Lung (tissue), 11 donors: ENCODE measurements at regions not wholly inside any gene's neighbourhood (a gene's known extent, or its start where the extent isn't known, plus 50 kb on each side); places are given as distances from the start of the nearest gene placed in this dataset.

Source experiments
- ATAC-seq: fragments of 200-7000 bp; cut with Tn5 transposase; one replicate; pipeline ENCODE4 v1.9.1; 2020; ENCODE audit warnings: moderate number of reproducible peaks; ENCODE audit not compliant: insufficient read depth, low FRiP score
- DNase-seq, 3 donors: peaks; one replicate each; pipeline ENCODE4 v3.0.0-alpha.2; 2013 to 2017
- H3K27ac ChIP-seq, 2 donors: one replicate each; pipeline ENCODE4 v1.5.1; 2013; ENCODE audit warnings: mild to moderate bottlenecking in 2 of 2, moderate library complexity in 2 of 2, control low read depth in 1 of 2, inconsistent platforms in 1 of 2, low read depth in 1 of 2, low read length in 1 of 2
- H3K27me3 ChIP-seq, 3 donors: one replicate each; pipeline ENCODE4 v1.5.1; 2013; ENCODE audit warnings: low read length in 2 of 3; ENCODE audit not compliant: control insufficient read depth in 3 of 3, insufficient read depth in 3 of 3
- H3K36me3 ChIP-seq, 4 donors: one replicate each; pipeline ENCODE4 v1.5.1; 2013; ENCODE audit warnings: low read length in 4 of 4, mild to moderate bottlenecking in 1 of 4, moderate library complexity in 1 of 4; ENCODE audit not compliant: control insufficient read depth in 4 of 4, insufficient read depth in 4 of 4
- H3K4me1 ChIP-seq, 5 donors: one replicate each; pipeline ENCODE4 v1.5.1; 2013; ENCODE audit warnings: low read length in 5 of 5, mild to moderate bottlenecking in 2 of 5, moderate library complexity in 1 of 5; ENCODE audit not compliant: control insufficient read depth in 5 of 5, insufficient read depth in 5 of 5
- H3K4me3 ChIP-seq: one replicate; pipeline ENCODE4 v1.5.1; 2013; ENCODE audit warnings: mild to moderate bottlenecking, control low read depth, moderate library complexity
- H3K9ac ChIP-seq, 2 donors: one replicate each; pipeline ENCODE4 v1.5.1; 2013; ENCODE audit warnings: low read length in 2 of 2, control low read depth in 1 of 2; ENCODE audit not compliant: insufficient read depth in 1 of 2
- H3K9me3 ChIP-seq, 4 donors: one replicate each; pipeline ENCODE4 v1.5.1; 2013; ENCODE audit warnings: low read length in 3 of 4, mild to moderate bottlenecking in 1 of 4, moderate library complexity in 1 of 4; ENCODE audit not compliant: control insufficient read depth in 4 of 4, insufficient read depth in 3 of 4
- WGBS, 2 donors: extraction: QIAGEN DNeasy Blood & Tissue Kit; methylation state at CpG; one replicate each; pipeline ENCODE4 v1.1.7; 2013; 5-methylcytosine and 5-hydroxymethylcytosine counted together
- TF ChIP-seq, protein P1 (sequence below): IDR thresholded peaks from 2 replicates; pipeline ENCODE4 v1.5.1; 2012; ENCODE audit warnings: mild to moderate bottlenecking; ENCODE audit errors: control extremely low read depth, extremely low read depth
- donor health status: control.
- donor health status: control.
- donor health status: Bipolar disorder and iron deficiency.
- donor health status: healthy.
- donor health status: DM: yes; HTN: yes; CAD: no.

DNA sequence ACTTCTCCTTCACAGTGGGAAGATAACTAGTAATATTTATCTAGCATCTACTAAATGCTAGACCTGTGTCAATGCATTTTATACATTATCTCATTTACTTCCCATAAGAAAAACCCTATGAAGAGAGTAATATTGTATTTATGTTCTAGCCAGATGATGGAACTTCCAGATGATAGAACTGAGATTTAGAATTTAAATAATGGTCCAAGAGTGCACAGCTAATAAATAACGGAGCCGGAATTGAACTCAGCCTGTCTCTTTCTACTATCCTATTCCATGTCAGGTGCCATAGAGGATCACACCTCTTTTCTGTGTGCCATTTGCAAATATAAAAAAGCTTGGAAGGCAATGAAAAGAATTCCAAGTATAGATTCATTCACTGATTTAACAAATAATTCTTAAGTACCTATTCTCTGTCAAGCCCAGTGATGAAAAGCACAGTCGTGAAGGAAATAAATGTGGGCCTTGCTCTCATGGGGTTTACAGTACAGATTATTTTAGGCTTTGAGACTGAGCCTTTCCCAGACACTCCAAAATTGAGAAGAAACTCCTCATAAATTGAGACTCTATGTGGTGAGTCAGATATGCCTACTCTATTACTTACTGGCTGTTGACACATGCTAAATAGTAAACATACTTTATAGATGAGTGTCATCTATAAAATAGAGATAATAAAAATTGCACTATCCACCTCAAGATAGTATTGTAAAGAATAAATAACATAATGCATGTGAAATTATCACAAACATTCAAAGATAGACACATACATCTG is 378.0 kb upstream of the PRMT6 start:
- ATAC-seq = no peak
- Histone ChIP-seq H3K4me1 (peaks cover 0 to 44% (median 4%) of the 10 kb centered on the region in 5 donors), H3K9ac (no peak overlapping the region)

GRCh38 chr1:106680216-106680615 is 376.3 kb upstream of the PRMT6 start:
- Histone ChIP-seq H3K4me1 (peaks cover 0 to 40% (median 4%) of the 10 kb centered on the region in 5 donors), H3K9ac (no peak overlapping the region), H3K27me3 (no peaks in the 10 kb centered on the region), H3K27ac (no peak overlapping the region), H3K4me3 (no peak overlapping the region), H3K36me3 (no peaks in the 10 kb centered on the region), H3K9me3 (no peaks in the 10 kb centered on the region)
- no peak for ATAC-seq
- TF ChIP-seq, protein P1, sequence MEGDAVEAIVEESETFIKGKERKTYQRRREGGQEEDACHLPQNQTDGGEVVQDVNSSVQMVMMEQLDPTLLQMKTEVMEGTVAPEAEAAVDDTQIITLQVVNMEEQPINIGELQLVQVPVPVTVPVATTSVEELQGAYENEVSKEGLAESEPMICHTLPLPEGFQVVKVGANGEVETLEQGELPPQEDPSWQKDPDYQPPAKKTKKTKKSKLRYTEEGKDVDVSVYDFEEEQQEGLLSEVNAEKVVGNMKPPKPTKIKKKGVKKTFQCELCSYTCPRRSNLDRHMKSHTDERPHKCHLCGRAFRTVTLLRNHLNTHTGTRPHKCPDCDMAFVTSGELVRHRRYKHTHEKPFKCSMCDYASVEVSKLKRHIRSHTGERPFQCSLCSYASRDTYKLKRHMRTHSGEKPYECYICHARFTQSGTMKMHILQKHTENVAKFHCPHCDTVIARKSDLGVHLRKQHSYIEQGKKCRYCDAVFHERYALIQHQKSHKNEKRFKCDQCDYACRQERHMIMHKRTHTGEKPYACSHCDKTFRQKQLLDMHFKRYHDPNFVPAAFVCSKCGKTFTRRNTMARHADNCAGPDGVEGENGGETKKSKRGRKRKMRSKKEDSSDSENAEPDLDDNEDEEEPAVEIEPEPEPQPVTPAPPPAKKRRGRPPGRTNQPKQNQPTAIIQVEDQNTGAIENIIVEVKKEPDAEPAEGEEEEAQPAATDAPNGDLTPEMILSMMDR = no peak
- WGBS, 2 donors = 77 to 81% methylated on average over 1 of the region's 1 CpG
- peak in 2 of 3 donors; percentile 17 to 60 for DNase-seq

More for the DNA sequence above, 378.0 kb upstream of the PRMT6 start:
- no peak overlapping the region for H3K27ac ChIP-seq
- DNase-seq = no peak
- H3K27me3 ChIP-seq = no peaks in the 10 kb centered on the region
- 88 to 93% methylated on average over 3 of the region's 3 CpGs for WGBS, 2 donors
- TF ChIP-seq, protein P1 = no peak
- H3K36me3 ChIP-seq = no peaks in the 10 kb centered on the region
- no peaks in the 10 kb centered on the region for H3K9me3 ChIP-seq
- no peak overlapping the region for H3K4me3 ChIP-seq

DNA sequence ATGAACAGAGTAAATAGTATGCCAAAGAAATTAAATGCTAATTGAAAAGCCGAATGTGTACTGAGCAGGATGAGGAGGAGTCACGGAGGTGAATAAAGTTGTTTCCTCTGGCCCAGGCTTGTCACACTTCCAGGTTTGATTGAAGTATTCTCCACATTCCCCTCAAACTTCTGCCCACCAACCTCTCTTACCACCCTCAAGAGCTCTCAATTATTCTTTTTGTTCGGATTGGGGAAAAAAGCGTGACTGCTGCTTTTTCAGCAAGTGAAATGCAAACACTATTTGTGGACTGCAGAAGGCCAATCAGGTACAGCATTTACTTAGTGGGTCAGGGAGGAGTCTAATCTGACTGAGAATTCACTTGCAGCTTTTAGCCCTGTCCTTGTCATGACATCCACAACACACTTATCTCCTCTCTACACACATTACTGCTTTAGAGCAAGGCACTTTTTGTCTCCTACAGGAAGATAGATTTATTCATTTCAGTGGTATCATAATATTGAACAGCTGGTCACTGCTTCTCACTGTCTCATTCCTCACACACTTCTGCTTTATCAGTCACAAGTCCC is 375.6 kb upstream of the PRMT6 start:
- peak; percentile 12 to 74 (median 47) for DNase-seq
- no peak for ATAC-seq
- WGBS, 2 donors = 42 to 73% methylated on average over 4 of the region's 4 CpGs
- no peak overlapping the region for H3K4me3 ChIP-seq
- no peaks in the 10 kb centered on the region for H3K9me3 ChIP-seq
- H3K27ac ChIP-seq = no peak overlapping the region
- TF ChIP-seq, protein P1 = no peak
- H3K4me1 ChIP-seq = peaks cover 0 to 34% (median 4%) of the 10 kb centered on the region in 5 donors
- H3K36me3 ChIP-seq = no peaks in the 10 kb centered on the region
- H3K27me3 ChIP-seq = no peaks in the 10 kb centered on the region
- no peak overlapping the region for H3K9ac ChIP-seq
